Upper lobe of left lung (tissue), 6 donors: ENCODE measurements at regions not wholly inside any gene's neighbourhood (a gene's known extent, or its start where the extent isn't known, plus 50 kb on each side); places are given as distances from the start of the nearest gene placed in this dataset.

ENCODE experiments used
- ATAC-seq, 2 donors: fragments of 200-7000 bp; cut with Tn5 transposase; one replicate each; pipeline ENCODE4 v1.9.1; 2022; ENCODE audit warnings: mild to moderate bottlenecking in 2 of 2, moderate library complexity in 2 of 2; ENCODE audit not compliant: low FRiP score in 2 of 2
- DNase-seq, 2 donors: peaks; one replicate each; pipeline ENCODE4 v3.0.0-alpha.2; 2019 to 2020
- H3K27ac ChIP-seq, 4 donors: fragments of 200-600 bp; sonication (generic); one replicate each; pipeline ENCODE4 v1.5.1; 2016 to 2019
- H3K27me3 ChIP-seq, 4 donors: fragments of 200-600 bp; sonication (generic); one replicate each; pipeline ENCODE4 v1.5.1; 2017 to 2019
- H3K36me3 ChIP-seq, 4 donors: fragments of 200-600 bp; sonication (generic); one replicate each; pipeline ENCODE4 v1.5.1; 2016 to 2019
- H3K4me1 ChIP-seq, 4 donors: fragments of 200-600 bp; sonication (generic); one replicate each; pipeline ENCODE4 v1.5.1; 2018 to 2019
- H3K4me3 ChIP-seq, 4 donors: fragments of 200-600 bp; sonication (generic); one replicate each; pipeline ENCODE4 v1.5.1; 2017 to 2019; ENCODE audit warnings: mild to moderate bottlenecking in 2 of 4, moderate library complexity in 1 of 4
- H3K9me3 ChIP-seq, 4 donors: fragments of 200-600 bp; sonication (generic); one replicate each; pipeline ENCODE4 v1.5.1; 2018 to 2019
- EP300 ChIP-seq, 4 donors: sonication (generic); formaldehyde crosslinking; IDR thresholded peaks; one replicate each; pipeline ENCODE4 v1.5.1; 2017; ENCODE audit warnings: antibody characterized with exemption in 4 of 4, control low read depth in 2 of 4
- POLR2A ChIP-seq, 4 donors: fragments of 450-650 bp; IDR thresholded peaks; one replicate each; pipeline ENCODE4 v1.5.1; 2016 to 2017; ENCODE audit warnings: antibody characterized with exemption in 4 of 4, mild to moderate bottlenecking in 2 of 4
- POLR2AphosphoS5 ChIP-seq, 2 donors: sonication (generic); formaldehyde crosslinking; IDR thresholded peaks; one replicate each; pipeline ENCODE4 v1.5.1; 2017; ENCODE audit warnings: antibody characterized with exemption in 2 of 2
- WGBS, 2 donors: methylation state at CpG; one replicate each; pipeline ENCODE4 v1.1.5; 2017 to 2018; 5-methylcytosine and 5-hydroxymethylcytosine counted together
- TF ChIP-seq, protein P1 (sequence below), 6 experiments: fragments of 450-650 bp in 4 of 6; fragments of 200-600 bp in 2 of 6; sonication (generic) in 2 of 6; IDR thresholded peaks; one replicate each; pipeline ENCODE4 v1.5.1; 2016 to 2019; ENCODE audit warnings: antibody characterized with exemption in 6 of 6
- donor health status: DM: no; HTN: no; CAD: no; lungs with moderate emphysema.
- donor health status: DM: no; HTN: yes; CAD: no; lungs with severe emphysema.

- H3K27me3 ChIP-seq, result no peaks in the 10 kb centered on the region
- 61 to 64% methylated on average over 7 of the region's 7 CpGs for WGBS, 2 donors
- H3K36me3 ChIP-seq, result no peaks in the 10 kb centered on the region
- no peaks in the 10 kb centered on the region for H3K4me1 ChIP-seq
- no peaks in the 10 kb centered on the region for H3K9me3 ChIP-seq
- H3K27ac ChIP-seq, result no peak overlapping the region
- H3K4me3 ChIP-seq, result no peak overlapping the region
- no peak for DNase-seq
- no peak for TF ChIP-seq EP300 (IDR thresholded peaks at IDR 0.05)
- TF ChIP-seq, protein P1, sequence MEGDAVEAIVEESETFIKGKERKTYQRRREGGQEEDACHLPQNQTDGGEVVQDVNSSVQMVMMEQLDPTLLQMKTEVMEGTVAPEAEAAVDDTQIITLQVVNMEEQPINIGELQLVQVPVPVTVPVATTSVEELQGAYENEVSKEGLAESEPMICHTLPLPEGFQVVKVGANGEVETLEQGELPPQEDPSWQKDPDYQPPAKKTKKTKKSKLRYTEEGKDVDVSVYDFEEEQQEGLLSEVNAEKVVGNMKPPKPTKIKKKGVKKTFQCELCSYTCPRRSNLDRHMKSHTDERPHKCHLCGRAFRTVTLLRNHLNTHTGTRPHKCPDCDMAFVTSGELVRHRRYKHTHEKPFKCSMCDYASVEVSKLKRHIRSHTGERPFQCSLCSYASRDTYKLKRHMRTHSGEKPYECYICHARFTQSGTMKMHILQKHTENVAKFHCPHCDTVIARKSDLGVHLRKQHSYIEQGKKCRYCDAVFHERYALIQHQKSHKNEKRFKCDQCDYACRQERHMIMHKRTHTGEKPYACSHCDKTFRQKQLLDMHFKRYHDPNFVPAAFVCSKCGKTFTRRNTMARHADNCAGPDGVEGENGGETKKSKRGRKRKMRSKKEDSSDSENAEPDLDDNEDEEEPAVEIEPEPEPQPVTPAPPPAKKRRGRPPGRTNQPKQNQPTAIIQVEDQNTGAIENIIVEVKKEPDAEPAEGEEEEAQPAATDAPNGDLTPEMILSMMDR (IDR thresholded peaks at IDR 0.05), result no peak
- no peak for TF ChIP-seq POLR2A (IDR thresholded peaks at IDR 0.05)
- TF ChIP-seq POLR2AphosphoS5 (IDR thresholded peaks at IDR 0.05), result no peak
- ATAC-seq, result no peak
Observed at GRCh38 chr6:102474041-102474807, 1080.7 kb downstream of the GRIK2 start.

- Histone ChIP-seq H3K9me3 (no peaks in the 10 kb centered on the region), H3K27ac (no peak overlapping the region), H3K4me3 (no peak overlapping the region), H3K27me3 (no peaks in the 10 kb centered on the region), H3K36me3 (no peaks in the 10 kb centered on the region), H3K4me1 (no peaks in the 10 kb centered on the region)
- 75 to 84% methylated on average over 4 of the region's 4 CpGs for WGBS, 2 donors
- DNase-seq, result no peak
- ATAC-seq, result no peak
- TF ChIP-seq EP300 (IDR thresholded peaks at IDR 0.05) (no peak), POLR2AphosphoS5 (IDR thresholded peaks at IDR 0.05) (no peak), POLR2A (IDR thresholded peaks at IDR 0.05) (no peak)
- TF ChIP-seq, protein P1 (IDR thresholded peaks at IDR 0.05), result no peak
Observed at GRCh38 chr6:102458990-102459389, 1065.5 kb downstream of the GRIK2 start.

- no peaks in the 10 kb centered on the region for H3K27me3 ChIP-seq
- 70 to 89% methylated on average over 1 of the region's 1 CpG for WGBS, 2 donors
- DNase-seq (no peak), ATAC-seq (no peak)
- H3K36me3 ChIP-seq, result no peaks in the 10 kb centered on the region
- no peak overlapping the region for H3K4me3 ChIP-seq
- H3K4me1 ChIP-seq, result no peaks in the 10 kb centered on the region
- no peak for TF ChIP-seq EP300 (IDR thresholded peaks at IDR 0.05)
- TF ChIP-seq, protein P1 (IDR thresholded peaks at IDR 0.05), result no peak
- TF ChIP-seq POLR2AphosphoS5 (IDR thresholded peaks at IDR 0.05), result no peak
- no peak for TF ChIP-seq POLR2A (IDR thresholded peaks at IDR 0.05)
- H3K9me3 ChIP-seq, result no peaks in the 10 kb centered on the region
- H3K27ac ChIP-seq, result no peak overlapping the region
Observed at GRCh38 chr6:102438171-102438570, 1044.7 kb downstream of the GRIK2 start.

- DNase-seq, result no peak
- Histone ChIP-seq H3K36me3 (no peaks in the 10 kb centered on the region), H3K27me3 (no peaks in the 10 kb centered on the region), H3K27ac (no peak overlapping the region), H3K4me3 (no peak overlapping the region), H3K9me3 (no peaks in the 10 kb centered on the region), H3K4me1 (no peaks in the 10 kb centered on the region)
- WGBS, 2 donors, result 50 to 66% methylated on average over 4 of the region's 4 CpGs
- no peak for TF ChIP-seq POLR2A (IDR thresholded peaks at IDR 0.05)
- no peak for TF ChIP-seq EP300 (IDR thresholded peaks at IDR 0.05)
- TF ChIP-seq, protein P1 (IDR thresholded peaks at IDR 0.05), result no peak
- no peak for TF ChIP-seq POLR2AphosphoS5 (IDR thresholded peaks at IDR 0.05)
- no peak for ATAC-seq
Observed at GRCh38 chr6:102417368-102417998, 1024.0 kb downstream of the GRIK2 start.
